GM18507 (cell line): ENCODE measurements at regions not wholly inside any gene's neighbourhood (a gene's known extent, or its start where the extent isn't known, plus 50 kb on each side); places are given as distances from the start of the nearest gene placed in this dataset.

Experiments
- DNase-seq: peaks from one replicate; pipeline ENCODE4 v3.0.0; 2011; ENCODE audit warnings: low read depth; ENCODE audit not compliant: insufficient read length; ENCODE audit errors: extremely low spot score
- FAIRE-seq: peaks from 2 replicates; lab custom pipeline; 2011; peaks lifted over from hg19 to GRCh38; lab: Jason Lieb, UNC

GRCh38 chr21:39062196-39062595 is 121.1 kb downstream of the PSMG1 start:
- FAIRE-seq (no peak), DNase-seq (no peak)

GRCh38 chr21:39061766-39062165 is 121.5 kb downstream of the PSMG1 start:
- FAIRE-seq (no peak), DNase-seq (no peak)

DNA sequence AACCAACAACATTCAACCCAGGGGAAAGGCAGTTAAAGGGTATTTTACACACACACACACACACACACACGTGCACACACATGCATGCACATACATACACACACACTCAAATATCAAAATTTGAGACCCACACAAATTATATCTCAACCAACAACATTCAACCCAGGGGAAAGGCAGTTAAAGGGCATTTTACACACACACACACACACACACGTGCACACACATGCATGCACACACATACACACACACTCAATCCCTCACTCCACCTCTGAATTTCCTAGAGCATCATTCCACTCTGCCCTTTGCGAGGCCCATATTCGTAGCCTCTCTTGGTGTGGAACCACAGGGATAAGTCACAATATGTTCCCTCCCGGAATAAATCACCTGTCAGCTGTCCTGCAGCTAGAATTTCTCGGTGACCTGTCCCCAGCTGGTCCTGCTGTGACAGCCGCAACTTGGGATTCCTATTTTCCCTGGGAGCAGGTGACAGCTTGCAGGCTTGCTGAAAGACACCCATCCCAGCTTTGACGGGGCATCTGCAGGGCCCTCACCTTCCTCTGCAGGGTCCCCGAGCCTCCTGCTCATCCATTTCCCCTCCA is 122.7 kb downstream of the PSMG1 start:
- DNase-seq: no peak

GRCh38 chr21:39057121-39057520 is 126.1 kb downstream of the PSMG1 start:
- FAIRE-seq: no peak

More for the DNA sequence above, 122.7 kb downstream of the PSMG1 start:
- FAIRE-seq: no peak

GRCh38 chr21:39056636-39057035 is 126.6 kb downstream of the PSMG1 start:
- no peak for FAIRE-seq
- no peak for DNase-seq

More at GRCh38 chr21:39057121-39057520, 126.1 kb downstream of the PSMG1 start:
- no peak for DNase-seq

DNA sequence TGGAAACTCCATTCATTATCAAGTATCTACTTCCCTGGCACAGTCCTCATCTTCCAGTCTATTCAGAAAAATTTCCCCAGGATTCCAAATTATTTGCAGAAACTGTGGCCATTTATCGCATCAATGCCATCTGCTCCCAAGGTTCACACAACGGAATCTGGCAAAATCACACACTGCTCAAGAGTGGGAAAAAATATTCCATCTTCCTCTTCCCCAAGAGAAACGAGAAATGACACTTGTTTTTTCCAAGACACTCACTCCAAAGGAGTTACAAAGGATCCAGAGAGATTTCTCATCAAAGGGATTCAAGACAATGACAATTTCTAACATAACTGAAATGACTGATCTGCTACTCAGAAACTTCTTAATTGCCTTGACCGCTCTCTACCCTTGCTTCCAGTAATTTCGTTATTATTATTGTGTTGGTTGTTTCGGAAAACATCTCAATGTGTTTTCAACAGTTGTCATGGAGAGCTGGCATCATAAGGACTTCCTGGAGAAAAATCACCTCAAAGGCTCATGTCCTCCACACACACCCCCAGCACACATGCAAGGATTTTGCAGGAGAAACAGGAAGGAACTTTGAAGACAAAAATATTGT is 128.0 kb downstream of the PSMG1 start:
- DNase-seq: no peak
- FAIRE-seq: no peak

DNA sequence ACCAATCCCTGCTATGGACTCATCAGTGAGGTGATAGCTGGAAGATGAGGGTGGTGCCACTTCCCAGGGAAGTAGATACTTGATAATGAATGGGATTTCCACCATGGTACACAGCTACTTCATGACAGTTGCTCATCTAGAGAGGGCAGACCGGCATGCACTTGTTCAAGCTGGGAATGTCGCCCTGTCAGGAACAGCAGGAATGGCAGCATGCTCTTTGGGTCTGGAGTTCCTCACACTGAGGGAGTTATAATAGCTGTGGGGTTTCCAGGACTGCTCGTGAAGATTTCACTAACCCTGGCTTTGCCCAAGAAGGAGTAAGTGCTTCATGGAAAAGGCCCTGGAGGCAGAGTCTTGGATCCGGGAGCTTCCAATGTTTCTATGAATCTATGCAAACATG is 129.2 kb downstream of the PSMG1 start:
- DNase-seq (no peak), FAIRE-seq (no peak)

- DNase-seq: no peak
- no peak for FAIRE-seq
Observed at GRCh38 chr21:39053126-39053525, 130.1 kb downstream of the PSMG1 start.

- FAIRE-seq: no peak
Observed at GRCh38 chr21:39052718-39053117, 130.5 kb downstream of the PSMG1 start.

DNA sequence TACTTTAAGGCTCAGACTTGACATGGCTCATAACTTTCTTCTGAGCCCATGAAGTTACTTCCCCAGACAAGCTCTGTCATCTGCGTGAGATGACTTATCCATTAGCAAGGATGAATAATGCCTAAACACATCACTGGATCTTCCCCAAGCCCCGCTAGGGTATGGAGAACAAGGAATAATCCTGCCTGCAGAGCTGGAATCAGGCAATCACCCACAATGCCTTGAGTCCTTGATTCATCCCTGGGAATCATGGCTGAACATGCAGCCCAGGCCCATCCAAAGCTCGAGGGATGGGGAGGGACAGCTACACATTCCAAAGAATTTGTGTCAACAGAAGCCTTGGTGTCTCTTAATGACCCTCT is 131.7 kb downstream of the PSMG1 start:
- DNase-seq: no peak
- no peak for FAIRE-seq

More at GRCh38 chr21:39052718-39053117, 130.5 kb downstream of the PSMG1 start:
- no peak for DNase-seq

- FAIRE-seq: no peak
- DNase-seq: no peak
Observed at GRCh38 chr21:39050841-39051587, 132.2 kb downstream of the PSMG1 start.

DNA sequence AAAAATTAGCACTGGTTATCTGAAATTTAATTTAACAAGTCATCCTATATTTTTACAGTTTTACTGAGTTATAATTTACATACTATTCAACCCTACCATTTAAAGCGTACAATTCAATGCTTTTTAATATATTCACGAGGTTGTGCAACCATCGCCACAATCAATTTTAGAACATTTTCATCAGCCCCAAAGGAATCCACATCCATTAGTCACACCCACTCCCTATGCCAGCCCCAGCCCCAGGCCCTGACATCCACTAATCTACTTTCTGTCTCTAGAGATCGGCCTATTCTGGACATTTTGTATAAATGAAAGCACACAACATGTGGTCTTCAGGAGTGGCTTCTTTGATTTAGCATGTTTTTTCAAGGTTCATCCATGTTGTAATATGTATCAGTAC is 134.7 kb downstream of the PSMG1 start:
- no peak for FAIRE-seq
- no peak for DNase-seq

GRCh38 chr21:39048064-39048463 is 135.2 kb downstream of the PSMG1 start:
- no peak for DNase-seq

GRCh38 chr21:39047046-39047445 is 136.2 kb downstream of the PSMG1 start:
- no peak for FAIRE-seq
- no peak for DNase-seq

More at GRCh38 chr21:39048064-39048463, 135.2 kb downstream of the PSMG1 start:
- no peak for FAIRE-seq

DNA sequence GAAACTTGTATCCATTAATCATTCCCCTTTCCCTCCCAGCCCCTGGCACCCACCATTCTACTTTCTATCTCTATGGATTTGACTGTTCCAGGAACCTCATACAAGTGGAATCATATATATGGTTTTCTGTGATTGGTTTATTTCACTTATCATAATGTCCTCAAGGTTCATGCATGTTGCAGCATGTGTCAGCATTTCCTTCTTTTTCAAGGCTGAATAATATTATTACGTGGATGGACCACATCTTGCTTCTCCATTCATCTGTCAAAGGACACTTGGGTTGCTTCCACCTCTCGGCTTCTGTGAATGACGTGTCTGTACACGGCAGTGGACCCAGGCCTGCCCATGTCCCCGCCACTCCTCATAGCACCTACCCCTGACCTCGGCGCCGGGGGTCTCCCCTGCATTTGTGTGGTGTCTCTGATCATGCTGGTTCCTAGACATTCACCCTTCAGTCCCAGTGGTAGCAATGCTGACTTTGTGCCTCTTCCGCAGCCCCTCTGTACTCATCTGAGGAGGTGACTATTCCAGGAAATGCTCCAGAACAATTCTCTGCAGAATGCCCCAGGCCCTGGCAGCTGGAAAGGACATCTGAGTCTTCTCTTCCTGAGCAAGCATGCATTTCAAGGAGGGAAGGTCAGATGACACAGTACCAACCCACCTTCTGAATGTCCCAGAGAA is 136.9 kb downstream of the PSMG1 start:
- FAIRE-seq (no peak), DNase-seq (no peak)

- no peak for DNase-seq
- FAIRE-seq: no peak
Observed at GRCh38 chr21:39041816-39042215, 141.4 kb downstream of the PSMG1 start.

DNA sequence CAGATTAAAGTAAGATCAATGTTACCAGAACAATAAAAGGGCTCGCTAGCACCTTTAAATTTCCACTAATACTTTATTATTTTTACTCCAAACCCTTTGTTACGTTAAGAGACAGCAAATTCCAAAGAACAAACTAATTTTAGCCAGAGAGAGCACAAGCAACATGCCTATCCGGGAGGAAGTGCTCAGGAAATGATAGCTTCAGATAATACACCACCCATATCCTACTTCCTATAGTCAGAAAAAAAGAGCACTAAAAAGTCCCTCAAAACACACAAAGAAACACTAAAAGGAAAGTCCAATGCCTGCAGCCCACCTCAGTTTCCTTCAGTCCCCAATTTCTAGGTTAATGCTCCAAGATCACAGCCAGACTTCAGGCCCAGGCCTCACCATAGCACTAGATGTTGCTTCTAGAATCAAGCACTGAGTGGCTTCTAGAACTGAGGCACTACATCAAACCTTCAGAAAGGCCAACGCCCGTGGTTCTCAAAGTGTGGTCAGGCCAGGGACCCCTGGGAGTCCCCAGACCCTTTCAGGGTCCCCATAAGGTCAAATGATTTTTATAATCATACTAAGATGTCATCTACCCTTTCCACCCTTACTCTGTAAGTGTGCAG is 142.6 kb downstream of the PSMG1 start:
- FAIRE-seq (no peak), DNase-seq (no peak)

GRCh38 chr21:39037807-39038405 is 145.3 kb downstream of the PSMG1 start:
- FAIRE-seq (no peak), DNase-seq (no peak)

DNA sequence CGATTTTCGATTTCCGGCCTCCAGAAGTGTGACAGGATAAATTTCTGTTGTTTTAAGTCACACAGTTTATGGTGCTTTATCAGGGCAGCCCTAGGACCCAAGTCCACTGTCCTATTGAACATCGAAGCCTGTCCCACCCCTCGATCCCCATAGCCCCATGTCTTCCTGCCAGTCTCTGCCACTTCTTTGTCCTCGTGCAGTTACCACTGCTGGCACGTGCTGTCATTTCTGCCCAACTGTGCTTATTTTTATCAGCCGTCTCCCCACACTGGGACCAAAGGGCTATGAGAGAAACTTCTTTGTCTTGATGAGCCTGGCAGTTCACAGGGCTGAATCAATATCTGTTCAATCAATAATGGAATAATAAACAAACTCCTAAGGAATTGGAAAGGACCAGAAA is 146.7 kb downstream of the PSMG1 start:
- no peak for DNase-seq
- FAIRE-seq: no peak
